ENCODE measurements at regions not wholly inside any gene's neighbourhood (a gene's known extent, or its start where the extent isn't known, plus 50 kb on each side); places are given as distances from the start of the nearest gene placed in this dataset.

GRCh38 chr15:46316024-46316423 is 681.2 kb downstream of the SQOR start:
- DNase-seq (ENCODE audit: low read depth) = no peak
- H3K9ac ChIP-seq (ENCODE audit: low read length) = no peak overlapping the region
- H3K9me3 ChIP-seq (ENCODE audit: control insufficient read depth, low read length) = no peaks in the 10 kb centered on the region
- H3K4me1 ChIP-seq (ENCODE audit: control insufficient read depth, insufficient read depth, low read length) = no peaks in the 10 kb centered on the region
- H3K36me3 ChIP-seq (ENCODE audit: control insufficient read depth, insufficient read depth, low read length, severe bottlenecking) = no peaks in the 10 kb centered on the region
- peaks cover 9% of the 10 kb centered on the region for H3K27me3 ChIP-seq (replicated peaks; ENCODE audit: control insufficient read depth, insufficient read depth, low read length)
- no peak overlapping the region for H3K4me3 ChIP-seq (ENCODE audit: low read length)

- H3K4me3 ChIP-seq (ENCODE audit: low read length) = no peak overlapping the region
- H3K27me3 ChIP-seq (replicated peaks; ENCODE audit: control insufficient read depth, insufficient read depth, low read length) = peaks cover 9% of the 10 kb centered on the region
- DNase-seq (ENCODE audit: low read depth) = no peak
- H3K4me1 ChIP-seq (ENCODE audit: control insufficient read depth, insufficient read depth, low read length) = no peaks in the 10 kb centered on the region
- H3K9me3 ChIP-seq (ENCODE audit: control insufficient read depth, low read length) = no peaks in the 10 kb centered on the region
- no peak overlapping the region for H3K9ac ChIP-seq (ENCODE audit: low read length)
- H3K36me3 ChIP-seq (ENCODE audit: control insufficient read depth, insufficient read depth, low read length, severe bottlenecking) = no peaks in the 10 kb centered on the region
Measured at GRCh38 chr15:46317029-46317428, 682.2 kb downstream of the SQOR start.

GRCh38 chr15:46322753-46323152 is 687.9 kb downstream of the SQOR start:
- H3K4me1 ChIP-seq (ENCODE audit: control insufficient read depth, insufficient read depth, low read length) = no peaks in the 10 kb centered on the region
- no peaks in the 10 kb centered on the region for H3K9me3 ChIP-seq (ENCODE audit: control insufficient read depth, low read length)
- H3K27me3 ChIP-seq (replicated peaks; ENCODE audit: control insufficient read depth, insufficient read depth, low read length) = no peaks in the 10 kb centered on the region
- DNase-seq (ENCODE audit: low read depth) = no peak
- H3K9ac ChIP-seq (ENCODE audit: low read length) = no peak overlapping the region
- H3K4me3 ChIP-seq (ENCODE audit: low read length) = no peak overlapping the region
- H3K36me3 ChIP-seq (ENCODE audit: control insufficient read depth, insufficient read depth, low read length, severe bottlenecking) = no peaks in the 10 kb centered on the region

- H3K27me3 ChIP-seq (replicated peaks; ENCODE audit: control insufficient read depth, insufficient read depth, low read length) = no peaks in the 10 kb centered on the region
- no peaks in the 10 kb centered on the region for H3K9me3 ChIP-seq (ENCODE audit: control insufficient read depth, low read length)
- no peaks in the 10 kb centered on the region for H3K4me1 ChIP-seq (ENCODE audit: control insufficient read depth, insufficient read depth, low read length)
- H3K36me3 ChIP-seq (ENCODE audit: control insufficient read depth, insufficient read depth, low read length, severe bottlenecking) = no peaks in the 10 kb centered on the region
- no peak overlapping the region for H3K4me3 ChIP-seq (ENCODE audit: low read length)
- no peak overlapping the region for H3K9ac ChIP-seq (ENCODE audit: low read length)
- no peak for DNase-seq (ENCODE audit: low read depth)
Measured at GRCh38 chr15:46326173-46326572, 691.3 kb downstream of the SQOR start.

- Histone ChIP-seq H3K9ac (ENCODE audit: low read length) (no peak overlapping the region), H3K27me3 (replicated peaks; ENCODE audit: control insufficient read depth, insufficient read depth, low read length) (no peaks in the 10 kb centered on the region), H3K36me3 (ENCODE audit: control insufficient read depth, insufficient read depth, low read length, severe bottlenecking) (no peaks in the 10 kb centered on the region), H3K4me1 (ENCODE audit: control insufficient read depth, insufficient read depth, low read length) (no peaks in the 10 kb centered on the region), H3K4me3 (ENCODE audit: low read length) (no peak overlapping the region), H3K9me3 (ENCODE audit: control insufficient read depth, low read length) (no peaks in the 10 kb centered on the region)
- DNase-seq (ENCODE audit: low read depth) = no peak
Measured at GRCh38 chr15:46328821-46329220, 694.0 kb downstream of the SQOR start.

- no peaks in the 10 kb centered on the region for H3K9me3 ChIP-seq (ENCODE audit: control insufficient read depth, low read length)
- DNase-seq (ENCODE audit: low read depth) = no peak
- no peaks in the 10 kb centered on the region for H3K4me1 ChIP-seq (ENCODE audit: control insufficient read depth, insufficient read depth, low read length)
- H3K27me3 ChIP-seq (replicated peaks; ENCODE audit: control insufficient read depth, insufficient read depth, low read length) = no peaks in the 10 kb centered on the region
- H3K36me3 ChIP-seq (ENCODE audit: control insufficient read depth, insufficient read depth, low read length, severe bottlenecking) = no peaks in the 10 kb centered on the region
- no peak overlapping the region for H3K9ac ChIP-seq (ENCODE audit: low read length)
- no peak overlapping the region for H3K4me3 ChIP-seq (ENCODE audit: low read length)
Measured at GRCh38 chr15:46329876-46330275, 695.0 kb downstream of the SQOR start.

- H3K4me3 ChIP-seq (ENCODE audit: low read length) = no peak overlapping the region
- H3K9me3 ChIP-seq (ENCODE audit: control insufficient read depth, low read length) = no peaks in the 10 kb centered on the region
- no peaks in the 10 kb centered on the region for H3K4me1 ChIP-seq (ENCODE audit: control insufficient read depth, insufficient read depth, low read length)
- no peak for DNase-seq (ENCODE audit: low read depth)
- no peaks in the 10 kb centered on the region for H3K27me3 ChIP-seq (replicated peaks; ENCODE audit: control insufficient read depth, insufficient read depth, low read length)
- H3K9ac ChIP-seq (ENCODE audit: low read length) = no peak overlapping the region
- H3K36me3 ChIP-seq (ENCODE audit: control insufficient read depth, insufficient read depth, low read length, severe bottlenecking) = no peaks in the 10 kb centered on the region
Measured at GRCh38 chr15:46331546-46331945, 696.7 kb downstream of the SQOR start.

GRCh38 chr15:46343196-46343935 is 708.5 kb downstream of the SQOR start:
- Histone ChIP-seq H3K27me3 (replicated peaks; ENCODE audit: control insufficient read depth, insufficient read depth, low read length) (no peaks in the 10 kb centered on the region), H3K36me3 (ENCODE audit: control insufficient read depth, insufficient read depth, low read length, severe bottlenecking) (no peaks in the 10 kb centered on the region), H3K9ac (ENCODE audit: low read length) (no peak overlapping the region), H3K4me3 (ENCODE audit: low read length) (no peak overlapping the region), H3K4me1 (ENCODE audit: control insufficient read depth, insufficient read depth, low read length) (no peaks in the 10 kb centered on the region), H3K9me3 (ENCODE audit: control insufficient read depth, low read length) (no peaks in the 10 kb centered on the region)
- no peak for DNase-seq (ENCODE audit: low read depth)

GRCh38 chr15:46344115-46344724 is 709.4 kb downstream of the SQOR start:
- H3K27me3 ChIP-seq (replicated peaks; ENCODE audit: control insufficient read depth, insufficient read depth, low read length) = no peaks in the 10 kb centered on the region
- H3K36me3 ChIP-seq (ENCODE audit: control insufficient read depth, insufficient read depth, low read length, severe bottlenecking) = no peaks in the 10 kb centered on the region
- H3K9me3 ChIP-seq (ENCODE audit: control insufficient read depth, low read length) = no peaks in the 10 kb centered on the region
- no peak overlapping the region for H3K9ac ChIP-seq (ENCODE audit: low read length)
- H3K4me3 ChIP-seq (ENCODE audit: low read length) = no peak overlapping the region
- no peaks in the 10 kb centered on the region for H3K4me1 ChIP-seq (ENCODE audit: control insufficient read depth, insufficient read depth, low read length)
- no peak for DNase-seq (ENCODE audit: low read depth)

GRCh38 chr15:46344915-46345314 is 710.1 kb downstream of the SQOR start:
- no peaks in the 10 kb centered on the region for H3K9me3 ChIP-seq (ENCODE audit: control insufficient read depth, low read length)
- H3K4me3 ChIP-seq (ENCODE audit: low read length) = no peak overlapping the region
- DNase-seq (ENCODE audit: low read depth) = no peak
- H3K36me3 ChIP-seq (ENCODE audit: control insufficient read depth, insufficient read depth, low read length, severe bottlenecking) = no peaks in the 10 kb centered on the region
- H3K9ac ChIP-seq (ENCODE audit: low read length) = no peak overlapping the region
- no peaks in the 10 kb centered on the region for H3K4me1 ChIP-seq (ENCODE audit: control insufficient read depth, insufficient read depth, low read length)
- H3K27me3 ChIP-seq (replicated peaks; ENCODE audit: control insufficient read depth, insufficient read depth, low read length) = no peaks in the 10 kb centered on the region

- no peak for DNase-seq (ENCODE audit: low read depth)
- H3K9me3 ChIP-seq (ENCODE audit: control insufficient read depth, low read length) = peaks cover 15% of the 10 kb centered on the region
- H3K27me3 ChIP-seq (replicated peaks; ENCODE audit: control insufficient read depth, insufficient read depth, low read length) = no peaks in the 10 kb centered on the region
- no peaks in the 10 kb centered on the region for H3K4me1 ChIP-seq (ENCODE audit: control insufficient read depth, insufficient read depth, low read length)
- no peak overlapping the region for H3K4me3 ChIP-seq (ENCODE audit: low read length)
- H3K36me3 ChIP-seq (ENCODE audit: control insufficient read depth, insufficient read depth, low read length, severe bottlenecking) = no peaks in the 10 kb centered on the region
- H3K9ac ChIP-seq (ENCODE audit: low read length) = no peak overlapping the region
Measured at GRCh38 chr15:46354443-46354842, 719.6 kb downstream of the SQOR start.

GRCh38 chr15:46365572-46365971 is 730.7 kb downstream of the SQOR start:
- Histone ChIP-seq H3K4me1 (ENCODE audit: control insufficient read depth, insufficient read depth, low read length) (no peaks in the 10 kb centered on the region), H3K9me3 (ENCODE audit: control insufficient read depth, low read length) (no peaks in the 10 kb centered on the region), H3K36me3 (ENCODE audit: control insufficient read depth, insufficient read depth, low read length, severe bottlenecking) (no peaks in the 10 kb centered on the region), H3K4me3 (ENCODE audit: low read length) (peak overlapping the region; percentile 29), H3K27me3 (replicated peaks; ENCODE audit: control insufficient read depth, insufficient read depth, low read length) (no peaks in the 10 kb centered on the region), H3K9ac (ENCODE audit: low read length) (no peak overlapping the region)
- peak; percentile 2 for DNase-seq (ENCODE audit: low read depth)

Data from adipocyte (in vitro differentiated cells).